HepG2 (cell line): ENCODE measurements at regions not wholly inside any gene's neighbourhood (a gene's known extent, or its start where the extent isn't known, plus 50 kb on each side); places are given as distances from the start of the nearest gene placed in this dataset.

Experiments
- ATAC-seq: fragments of 200-7000 bp; cut with Tn5 transposase; 3 replicates; pipeline ENCODE4 v1.9.1; 2020; ENCODE audit warnings: mild to moderate bottlenecking, moderate library complexity
- BruUV-seq: library from RNA; stranded (reverse); fragments of 400-500 nt; replicated peaks from 2 replicates; lab custom pipeline; 2021; lab: Mats Ljungman, UMichigan
- CTCF ChIA-PET: fragments of 300-600 bp; formaldehyde crosslinking; extraction: SDS; loops from one replicate; lab custom pipeline; 2021; ENCODE audit warnings: low total read pairs, inconsistent platforms, low intra/inter-chr PET ratio; lab: Yijun Ruan, JAX
- POLR2A ChIA-PET: fragments of 350-600 bp; sonication (Branson Sonifier 250); formaldehyde crosslinking; loops from one replicate; lab custom pipeline; 2020; ENCODE audit warnings: antibody characterized with exemption, inconsistent platforms; lab: Yijun Ruan, JAX
- DNase-seq: peaks from one replicate; pipeline ENCODE4 v3.0.0-alpha.2; 2015; ENCODE audit warnings: low spot score
- FAIRE-seq: peaks from 3 replicates; lab custom pipeline; 2011; peaks lifted over from hg19 to GRCh38; lab: Jason Lieb, UNC
- H2AFZ ChIP-seq: one replicate; pipeline ENCODE4 v1.6.1; 2011; ENCODE audit warnings: low read length, inconsistent platforms
- H3K27ac ChIP-seq: fragments of 300-600 bp; 3 replicates; pipeline ENCODE4 v1.8.0; 2011; ENCODE audit warnings: mixed run types, mild to moderate bottlenecking, mixed read lengths, low read length, inconsistent platforms; ENCODE audit not compliant: insufficient read depth; ENCODE audit errors: extremely low read length
- H3K27me3 ChIP-seq, 2 experiments: fragments of 200-600 bp in 1 of 2; 2 replicates in 1 of 2; 3 replicates in 1 of 2; pipeline versions ENCODE4 v1.6.0 to v1.8.0; 2011; ENCODE audit warnings: low read length in 2 of 2, mild to moderate bottlenecking in 2 of 2, moderate library complexity in 2 of 2, inconsistent platforms in 1 of 2; ENCODE audit not compliant: insufficient read depth in 2 of 2, control insufficient read depth in 1 of 2
- H3K36me3 ChIP-seq, 2 experiments: fragments of 200-600 bp in 1 of 2; replicated peaks in 1 of 2; 2 replicates in 1 of 2; 3 replicates in 1 of 2; pipeline versions ENCODE4 v1.5.1 to v1.8.0; 2011; ENCODE audit warnings: low read length in 2 of 2, inconsistent platforms in 1 of 2; ENCODE audit not compliant: insufficient read depth in 2 of 2, control insufficient read depth in 1 of 2
- H3K4me1 ChIP-seq: 2 replicates; pipeline ENCODE4 v1.5.1; 2012; ENCODE audit warnings: low read length, inconsistent platforms; ENCODE audit not compliant: insufficient read depth
- H3K4me2 ChIP-seq: 2 replicates; pipeline ENCODE4 v1.6.0; 2011; ENCODE audit warnings: low read depth, low read length, inconsistent platforms
- H3K4me3 ChIP-seq, 3 experiments: fragments of 200-600 bp in 1 of 3; sonication (generic), shearing (Covaris generic) in 1 of 3; replicated peaks in 1 of 3; 2 replicates each; pipeline ENCODE4 v1.5.1; 2011 to 2016; ENCODE audit warnings: low read length in 3 of 3, inconsistent platforms in 2 of 3, low read depth in 2 of 3, mild to moderate bottlenecking in 2 of 3, control low read depth in 1 of 3, mixed read lengths in 1 of 3; ENCODE audit not compliant: insufficient read depth in 1 of 3
- H3K79me2 ChIP-seq: one replicate; pipeline ENCODE4 v1.6.1; 2011; ENCODE audit warnings: low read length, inconsistent platforms; ENCODE audit not compliant: insufficient read depth
- H3K9ac ChIP-seq: 2 replicates; pipeline ENCODE4 v1.6.0; 2011; ENCODE audit warnings: mild to moderate bottlenecking, low read depth, low read length, inconsistent platforms; ENCODE audit not compliant: insufficient read depth
- H3K9me3 ChIP-seq: 2 replicates; pipeline ENCODE4 v1.5.1; 2012; ENCODE audit warnings: mild to moderate bottlenecking, low read length
- H4K20me1 ChIP-seq: 2 replicates; pipeline ENCODE4 v1.6.0; 2011; ENCODE audit warnings: inconsistent platforms, mild to moderate bottlenecking, low read length, moderate library complexity; ENCODE audit not compliant: insufficient read depth
- ARID3A ChIP-seq: IDR thresholded peaks from 2 replicates; pipeline ENCODE4 v1.6.1; 2012; ENCODE audit warnings: low read depth, low read length, improper control_type of control experiment
- ATF2 ChIP-seq: sonication (generic); formaldehyde crosslinking; IDR thresholded peaks from 2 replicates; pipeline ENCODE4 v1.4.0; 2020; ENCODE audit warnings: missing genetic modification reagents
- CEBPB ChIP-seq: IDR thresholded peaks from 2 replicates; pipeline ENCODE4 v1.6.1; 2011; ENCODE audit warnings: low read depth, low read length, improper control_type of control experiment, borderline replicate concordance
- ZNF232 ChIP-seq: sonication (generic); formaldehyde crosslinking; IDR thresholded peaks from 2 replicates; pipeline ENCODE4 v1.4.0; 2020; ENCODE audit warnings: missing genetic modification reagents, borderline replicate concordance
- WGBS: methylation state at CpG from one replicate; pipeline ENCODE4 v1.1.6; 2017; ENCODE audit warnings: low lambda C conversion rate; 5-methylcytosine and 5-hydroxymethylcytosine counted together
- in situ Hi-C: cut with HindIII; loops from 2 replicates; pipeline ENCODE4 v1.10.0; 2017; ENCODE audit warnings: low pct_unique_long_range_greater_than_20kb; ENCODE audit not compliant: extremely low pct_ligation_motif_present
- intact Hi-C: fragments of 100-400 bp; cut with micrococcal nuclease; formaldehyde crosslinking; loops from one replicate; pipeline ENCODE4 v1.10.0; 2022; ENCODE audit not compliant: unreplicated experiment

- H3K27me3 ChIP-seq = no peaks in the 10 kb centered on the region
- H3K4me1 ChIP-seq = peaks cover 11% of the 10 kb centered on the region
- ATAC-seq (no peak), DNase-seq (no peak), FAIRE-seq (no peak)
- intact Hi-C loops = no loop called here
- H3K79me2 ChIP-seq = no peaks in the 10 kb centered on the region
- ChIA-PET CTCF (no interaction called here), POLR2A (no interaction called here)
- no TSS peak for BruUV-seq
- H3K4me3 ChIP-seq = no peak overlapping the region
- WGBS = 78% methylated on average over 2 of the region's 2 CpGs
- no peaks in the 10 kb centered on the region for H3K36me3 ChIP-seq
- no peak overlapping the region for H2AFZ ChIP-seq
- H3K9ac ChIP-seq = no peak overlapping the region
- no peak for TF ChIP-seq ZNF232
- no peaks in the 10 kb centered on the region for H3K9me3 ChIP-seq
- no peak overlapping the region for H3K27ac ChIP-seq
- H4K20me1 ChIP-seq = no peaks in the 10 kb centered on the region
- no peak overlapping the region for H3K4me2 ChIP-seq
- in situ Hi-C loops = no loop called here
Observed at GRCh38 chr2:161101406-161101805, 58.8 kb upstream of the TANK start.

DNA sequence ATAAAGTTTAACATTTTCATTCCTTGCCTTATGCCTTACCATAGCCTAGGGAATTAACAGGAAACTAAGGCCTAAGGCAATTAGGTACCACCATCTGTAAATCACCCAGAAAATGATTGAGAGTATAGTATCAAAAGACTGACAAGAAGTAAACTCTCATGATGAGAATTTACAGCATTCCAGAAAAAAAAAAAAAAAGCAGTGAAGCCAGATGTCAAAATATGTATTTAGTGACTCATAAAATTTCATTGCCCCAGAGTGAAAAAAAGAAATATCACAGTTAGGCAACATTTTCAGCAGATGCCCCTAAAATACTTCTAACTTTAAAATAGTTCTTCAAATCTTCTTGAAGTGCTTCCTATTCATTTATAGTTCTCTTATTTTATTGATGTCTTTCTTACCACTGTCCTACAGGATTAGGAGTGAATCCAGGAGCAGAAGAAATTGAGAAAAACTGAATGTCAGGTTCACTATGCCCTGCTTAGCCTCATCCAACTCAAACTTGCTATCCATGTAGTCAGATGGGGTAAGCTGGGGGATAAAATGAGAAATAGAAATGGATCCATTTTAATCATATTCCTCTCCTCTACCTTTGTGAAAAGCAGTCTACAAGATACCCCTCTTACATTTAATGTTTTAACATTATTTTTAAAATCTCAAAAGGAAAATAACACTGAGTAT is 57.3 kb upstream of the TANK start:
- no peak for FAIRE-seq
- H3K4me3 ChIP-seq = no peak overlapping the region
- H3K27me3 ChIP-seq = no peaks in the 10 kb centered on the region
- ChIA-PET POLR2A (no interaction called here), CTCF (interaction anchor here (1.1 kb wide), 1 partner anchor 57 kb away, joined by 3 read pairs; the partner anchor contains the start of gene TANK)
- H3K9me3 ChIP-seq = no peaks in the 10 kb centered on the region
- no TSS peak for BruUV-seq
- no peaks in the 10 kb centered on the region for H3K79me2 ChIP-seq
- no peak overlapping the region for H3K27ac ChIP-seq
- peak overlapping the region; percentile 15 for H2AFZ ChIP-seq
- TF ChIP-seq ARID3A (0 out of 2 replicates have a peak, but pooled peaks have one; percentile 16), ATF2 (CRISPR knock-in tag) (no peak), CEBPB (0 out of 2 replicates have a peak, but pooled peaks have one; percentile 7)
- intact Hi-C loops (no loop called here), in situ Hi-C loops (no loop called here)
- H4K20me1 ChIP-seq = no peaks in the 10 kb centered on the region
- H3K9ac ChIP-seq = no peak overlapping the region
- H3K4me2 ChIP-seq = no peak overlapping the region
- peaks cover 11% of the 10 kb centered on the region for H3K4me1 ChIP-seq
- H3K36me3 ChIP-seq = no peaks in the 10 kb centered on the region
- no peak; the same call in 2 of the 3 replicates for ATAC-seq
- DNase-seq = no peak
